ENCODE measurements at regions not wholly inside any gene's neighbourhood (a gene's known extent, or its start where the extent isn't known, plus 50 kb on each side); places are given as distances from the start of the nearest gene placed in this dataset.
A peak's percentile ranks its signal among the peaks of the same experiment; 100 is the strongest.
"Not testable (repeated sequence)": the region's sequence is repeated elsewhere in the genome, so short reads cannot be mapped to it uniquely, and the experiment has no call there.

- no peak for DNase-seq
Observed at GRCh38 chr1:227415115-227415790, 97.0 kb upstream of the CDC42BPA start.

GRCh38 chr1:227411066-227411465, 92.8 kb upstream of the CDC42BPA start:
- no peak for DNase-seq

GRCh38 chr1:227406332-227406731, 88.0 kb upstream of the CDC42BPA start:
- not testable (repeated sequence) for DNase-seq

GRCh38 chr1:227403535-227403934, 85.2 kb upstream of the CDC42BPA start:
- DNase-seq: no peak

- DNase-seq: no peak
Observed at GRCh38 chr1:227401562-227402342, 83.5 kb upstream of the CDC42BPA start.

GRCh38 chr1:227399152-227399730, 80.9 kb upstream of the CDC42BPA start:
- no peak for DNase-seq

- DNase-seq: no peak
Observed at GRCh38 chr1:227397354-227397978, 79.2 kb upstream of the CDC42BPA start.

GRCh38 chr1:227396539-227397353, 78.5 kb upstream of the CDC42BPA start:
- no peak for DNase-seq

GRCh38 chr1:227395426-227396028, 77.2 kb upstream of the CDC42BPA start:
- no peak for DNase-seq

- no peak for DNase-seq
Observed at GRCh38 chr1:227392984-227393764, 74.9 kb upstream of the CDC42BPA start.

- no peak for DNase-seq
Observed at GRCh38 chr1:227391879-227392278, 73.6 kb upstream of the CDC42BPA start.

- DNase-seq: no peak
Observed at GRCh38 chr1:227391211-227391610, 72.9 kb upstream of the CDC42BPA start.

GRCh38 chr1:227390525-227390924, 72.2 kb upstream of the CDC42BPA start:
- no peak for DNase-seq

GRCh38 chr1:227388214-227389168, 70.2 kb upstream of the CDC42BPA start:
- no peak for DNase-seq

- DNase-seq: no peak
Observed at GRCh38 chr1:227379555-227379892, 61.2 kb upstream of the CDC42BPA start.

- peak in 1 of 2 experiments; percentile 2 for DNase-seq
Observed at GRCh38 chr1:227378871-227379554, 60.7 kb upstream of the CDC42BPA start.

- no peak for DNase-seq
Observed at GRCh38 chr1:227378181-227378580, 59.9 kb upstream of the CDC42BPA start.

- no peak for DNase-seq
Observed at GRCh38 chr1:227374846-227375245, 56.6 kb upstream of the CDC42BPA start.

GRCh38 chr1:227372726-227373130, 54.4 kb upstream of the CDC42BPA start:
- DNase-seq: peak in 1 of 2 experiments; percentile 16
